Activated T-helper 17 cell treated with anti-CD3 and anti-CD28 coated beads, Interleukin-2, amount 50 U/mL, for 72 hours (primary cell): ENCODE measurements at regions not wholly inside any gene's neighbourhood (a gene's known extent, or its start where the extent isn't known, plus 50 kb on each side); places are given as distances from the start of the nearest gene placed in this dataset.
"Not testable (repeated sequence)": the region's sequence is repeated elsewhere in the genome, so short reads cannot be mapped to it uniquely, and the experiment has no call there.

ENCODE experiments used
- ATAC-seq: fragments of 150-1000 bp; cut with Tn5 transposase; replicated peaks from 2 replicates; pipeline ENCODE4 v1.10.0; 2021; ENCODE audit warnings: mild to moderate bottlenecking, moderate library complexity
- H3K27ac Mint-ChIP-seq: one replicate; pipeline ENCODE4 v1.8.0; 2022; ENCODE audit warnings: mixed read lengths
- H3K27me3 Mint-ChIP-seq: one replicate; pipeline ENCODE4 v1.8.0; 2022; ENCODE audit warnings: mixed read lengths
- H3K36me3 Mint-ChIP-seq: one replicate; pipeline ENCODE4 v1.8.0; 2022; ENCODE audit warnings: low read depth, mild to moderate bottlenecking, mixed read lengths
- H3K4me1 Mint-ChIP-seq: one replicate; pipeline ENCODE4 v1.8.0; 2022; ENCODE audit warnings: mixed read lengths
- H3K4me3 Mint-ChIP-seq: one replicate; pipeline ENCODE4 v1.8.0; 2022; ENCODE audit warnings: mild to moderate bottlenecking, mixed read lengths
- H3K9me3 Mint-ChIP-seq: one replicate; pipeline ENCODE4 v1.8.0; 2022; ENCODE audit warnings: mixed read lengths

GRCh38 chr4:124121461-124121971 is 591.0 kb downstream of the ANKRD50 start:
- Mint-ChIP-seq H3K27ac (no peak overlapping the region), H3K9me3 (peaks cover 4% of the 10 kb centered on the region), H3K4me3 (no peak overlapping the region), H3K4me1 (no peaks in the 10 kb centered on the region), H3K36me3 (no peaks in the 10 kb centered on the region), H3K27me3 (no peaks in the 10 kb centered on the region)
- no peak for ATAC-seq

- ATAC-seq: no peak
- no peaks in the 10 kb centered on the region for H3K36me3 Mint-ChIP-seq
- no peaks in the 10 kb centered on the region for H3K9me3 Mint-ChIP-seq
- H3K27me3 Mint-ChIP-seq: no peaks in the 10 kb centered on the region
- no peak overlapping the region for H3K4me3 Mint-ChIP-seq
- no peak overlapping the region for H3K27ac Mint-ChIP-seq
- H3K4me1 Mint-ChIP-seq: no peaks in the 10 kb centered on the region
Observed at GRCh38 chr4:124123181-124123580, 589.4 kb downstream of the ANKRD50 start.

- H3K27ac Mint-ChIP-seq: no peak overlapping the region
- peaks cover 3% of the 10 kb centered on the region for H3K9me3 Mint-ChIP-seq
- H3K4me3 Mint-ChIP-seq: no peak overlapping the region
- no peaks in the 10 kb centered on the region for H3K4me1 Mint-ChIP-seq
- no peaks in the 10 kb centered on the region for H3K36me3 Mint-ChIP-seq
- no peaks in the 10 kb centered on the region for H3K27me3 Mint-ChIP-seq
- ATAC-seq: no peak
Observed at GRCh38 chr4:124123721-124124120, 588.8 kb downstream of the ANKRD50 start.

- not testable (repeated sequence) for H3K4me1 Mint-ChIP-seq, H3K27me3 Mint-ChIP-seq, H3K4me3 Mint-ChIP-seq, H3K36me3 Mint-ChIP-seq, ATAC-seq, H3K27ac Mint-ChIP-seq
- H3K9me3 Mint-ChIP-seq: peaks cover 16% of the 10 kb centered on the region
Observed at GRCh38 chr4:124131324-124131723, 581.2 kb downstream of the ANKRD50 start.

GRCh38 chr4:124132161-124132560 is 580.4 kb downstream of the ANKRD50 start:
- Mint-ChIP-seq H3K27ac (no peak overlapping the region), H3K4me3 (no peak overlapping the region), H3K4me1 (no peaks in the 10 kb centered on the region), H3K36me3 (no peaks in the 10 kb centered on the region), H3K27me3 (no peaks in the 10 kb centered on the region), H3K9me3 (peaks cover 16% of the 10 kb centered on the region)
- no peak for ATAC-seq

- H3K27me3 Mint-ChIP-seq: no peaks in the 10 kb centered on the region
- no peak overlapping the region for H3K27ac Mint-ChIP-seq
- H3K9me3 Mint-ChIP-seq: peaks cover 13% of the 10 kb centered on the region
- no peaks in the 10 kb centered on the region for H3K4me1 Mint-ChIP-seq
- ATAC-seq: no peak
- no peaks in the 10 kb centered on the region for H3K36me3 Mint-ChIP-seq
- H3K4me3 Mint-ChIP-seq: no peak overlapping the region
Observed at GRCh38 chr4:124133753-124134152, 578.8 kb downstream of the ANKRD50 start.

- Mint-ChIP-seq H3K36me3 (no peaks in the 10 kb centered on the region), H3K4me1 (no peaks in the 10 kb centered on the region), H3K4me3 (no peak overlapping the region), H3K27me3 (no peaks in the 10 kb centered on the region), H3K27ac (no peak overlapping the region), H3K9me3 (peaks cover 11% of the 10 kb centered on the region)
- ATAC-seq: no peak
Observed at GRCh38 chr4:124135409-124135813, 577.1 kb downstream of the ANKRD50 start.

- H3K4me1 Mint-ChIP-seq: no peaks in the 10 kb centered on the region
- H3K9me3 Mint-ChIP-seq: peaks cover 4% of the 10 kb centered on the region
- H3K36me3 Mint-ChIP-seq: no peaks in the 10 kb centered on the region
- no peak overlapping the region for H3K4me3 Mint-ChIP-seq
- H3K27me3 Mint-ChIP-seq: no peaks in the 10 kb centered on the region
- H3K27ac Mint-ChIP-seq: no peak overlapping the region
- ATAC-seq: no peak
Observed at GRCh38 chr4:124139044-124139443, 573.5 kb downstream of the ANKRD50 start.

- no peaks in the 10 kb centered on the region for H3K4me1 Mint-ChIP-seq
- ATAC-seq: no peak
- H3K36me3 Mint-ChIP-seq: no peaks in the 10 kb centered on the region
- H3K4me3 Mint-ChIP-seq: no peak overlapping the region
- H3K27ac Mint-ChIP-seq: no peak overlapping the region
- H3K9me3 Mint-ChIP-seq: peaks cover 4% of the 10 kb centered on the region
- H3K27me3 Mint-ChIP-seq: no peaks in the 10 kb centered on the region
Observed at GRCh38 chr4:124143632-124144031, 568.9 kb downstream of the ANKRD50 start.

- Mint-ChIP-seq H3K4me3 (no peak overlapping the region), H3K36me3 (no peaks in the 10 kb centered on the region)
- ATAC-seq: no peak
Observed at GRCh38 chr4:124144238-124144654, 568.3 kb downstream of the ANKRD50 start.

GRCh38 chr4:124146068-124146467 is 566.5 kb downstream of the ANKRD50 start:
- H3K4me3 Mint-ChIP-seq: no peak overlapping the region
- no peaks in the 10 kb centered on the region for H3K36me3 Mint-ChIP-seq
- H3K4me1 Mint-ChIP-seq: no peaks in the 10 kb centered on the region
- H3K27ac Mint-ChIP-seq: no peak overlapping the region
- H3K9me3 Mint-ChIP-seq: peaks cover 4% of the 10 kb centered on the region
- H3K27me3 Mint-ChIP-seq: no peaks in the 10 kb centered on the region
- no peak for ATAC-seq

More at GRCh38 chr4:124144238-124144654, 568.3 kb downstream of the ANKRD50 start:
- H3K27ac Mint-ChIP-seq: no peak overlapping the region
- H3K27me3 Mint-ChIP-seq: no peaks in the 10 kb centered on the region
- H3K9me3 Mint-ChIP-seq: peaks cover 4% of the 10 kb centered on the region
- no peaks in the 10 kb centered on the region for H3K4me1 Mint-ChIP-seq

GRCh38 chr4:124151031-124151430 is 561.5 kb downstream of the ANKRD50 start:
- no peak overlapping the region for H3K4me3 Mint-ChIP-seq
- H3K4me1 Mint-ChIP-seq: no peaks in the 10 kb centered on the region
- ATAC-seq: no peak

GRCh38 chr4:124152132-124152531 is 560.4 kb downstream of the ANKRD50 start:
- Mint-ChIP-seq H3K27ac (no peak overlapping the region), H3K4me1 (no peaks in the 10 kb centered on the region), H3K4me3 (no peak overlapping the region), H3K9me3 (peaks cover 4% of the 10 kb centered on the region), H3K27me3 (no peaks in the 10 kb centered on the region), H3K36me3 (no peaks in the 10 kb centered on the region)
- no peak for ATAC-seq

More at GRCh38 chr4:124151031-124151430, 561.5 kb downstream of the ANKRD50 start:
- H3K36me3 Mint-ChIP-seq: no peaks in the 10 kb centered on the region
- no peak overlapping the region for H3K27ac Mint-ChIP-seq
- no peaks in the 10 kb centered on the region for H3K27me3 Mint-ChIP-seq
- peaks cover 4% of the 10 kb centered on the region for H3K9me3 Mint-ChIP-seq

GRCh38 chr4:124155239-124155638 is 557.3 kb downstream of the ANKRD50 start:
- H3K27ac Mint-ChIP-seq: no peak overlapping the region
- H3K36me3 Mint-ChIP-seq: no peaks in the 10 kb centered on the region
- H3K27me3 Mint-ChIP-seq: peaks cover 4% of the 10 kb centered on the region
- peaks cover 12% of the 10 kb centered on the region for H3K9me3 Mint-ChIP-seq
- ATAC-seq: no peak
- no peak overlapping the region for H3K4me3 Mint-ChIP-seq
- H3K4me1 Mint-ChIP-seq: no peaks in the 10 kb centered on the region

GRCh38 chr4:124157396-124158083 is 555.0 kb downstream of the ANKRD50 start:
- H3K27me3 Mint-ChIP-seq: peaks cover 4% of the 10 kb centered on the region
- no peaks in the 10 kb centered on the region for H3K4me1 Mint-ChIP-seq
- H3K36me3 Mint-ChIP-seq: no peaks in the 10 kb centered on the region
- peaks cover 8% of the 10 kb centered on the region for H3K9me3 Mint-ChIP-seq
- H3K27ac Mint-ChIP-seq: no peak overlapping the region
- H3K4me3 Mint-ChIP-seq: no peak overlapping the region
- ATAC-seq: no peak
